ENCODE measurements at regions not wholly inside any gene's neighbourhood (a gene's known extent, or its start where the extent isn't known, plus 50 kb on each side); places are given as distances from the start of the nearest gene placed in this dataset.
"Not testable (repeated sequence)": the region's sequence is repeated elsewhere in the genome, so short reads cannot be mapped to it uniquely, and the experiment has no call there.

DNA sequence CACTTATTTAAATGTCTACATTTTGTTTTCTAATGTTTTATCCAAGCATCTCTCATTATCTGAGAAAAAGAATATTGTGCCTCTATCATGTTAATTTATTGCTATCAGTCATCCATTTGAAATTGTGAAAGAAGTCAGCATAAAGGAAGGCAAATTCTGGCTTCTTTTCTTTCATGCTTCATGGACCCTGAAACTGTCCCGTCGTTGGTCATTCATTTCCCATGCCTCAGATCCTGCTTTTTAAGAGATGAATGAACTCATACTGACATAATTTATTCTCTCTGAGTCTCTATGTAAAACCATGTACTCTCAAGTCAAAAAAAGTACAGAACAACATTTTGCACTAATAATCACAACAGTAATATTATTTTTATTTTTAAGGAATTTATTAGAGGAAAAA lies 2512.0 kb downstream of the PCDH9 start:
- no peak overlapping the region for H3K4me3 Mint-ChIP-seq
- no peak overlapping the region for H3K27ac Mint-ChIP-seq
- peaks cover 14% of the 10 kb centered on the region for H3K9me3 Mint-ChIP-seq
- H3K36me3 Mint-ChIP-seq (ENCODE audit: low read depth): peaks cover 4% of the 10 kb centered on the region
- TF ChIP-seq, protein P1, sequence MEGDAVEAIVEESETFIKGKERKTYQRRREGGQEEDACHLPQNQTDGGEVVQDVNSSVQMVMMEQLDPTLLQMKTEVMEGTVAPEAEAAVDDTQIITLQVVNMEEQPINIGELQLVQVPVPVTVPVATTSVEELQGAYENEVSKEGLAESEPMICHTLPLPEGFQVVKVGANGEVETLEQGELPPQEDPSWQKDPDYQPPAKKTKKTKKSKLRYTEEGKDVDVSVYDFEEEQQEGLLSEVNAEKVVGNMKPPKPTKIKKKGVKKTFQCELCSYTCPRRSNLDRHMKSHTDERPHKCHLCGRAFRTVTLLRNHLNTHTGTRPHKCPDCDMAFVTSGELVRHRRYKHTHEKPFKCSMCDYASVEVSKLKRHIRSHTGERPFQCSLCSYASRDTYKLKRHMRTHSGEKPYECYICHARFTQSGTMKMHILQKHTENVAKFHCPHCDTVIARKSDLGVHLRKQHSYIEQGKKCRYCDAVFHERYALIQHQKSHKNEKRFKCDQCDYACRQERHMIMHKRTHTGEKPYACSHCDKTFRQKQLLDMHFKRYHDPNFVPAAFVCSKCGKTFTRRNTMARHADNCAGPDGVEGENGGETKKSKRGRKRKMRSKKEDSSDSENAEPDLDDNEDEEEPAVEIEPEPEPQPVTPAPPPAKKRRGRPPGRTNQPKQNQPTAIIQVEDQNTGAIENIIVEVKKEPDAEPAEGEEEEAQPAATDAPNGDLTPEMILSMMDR (IDR thresholded peaks at IDR 0.05): no peak
- H3K27me3 Mint-ChIP-seq (ENCODE audit: low read depth, poor library complexity): no peaks in the 10 kb centered on the region
- peaks cover 13% of the 10 kb centered on the region for H3K4me1 Mint-ChIP-seq
- no peak for DNase-seq

DNA sequence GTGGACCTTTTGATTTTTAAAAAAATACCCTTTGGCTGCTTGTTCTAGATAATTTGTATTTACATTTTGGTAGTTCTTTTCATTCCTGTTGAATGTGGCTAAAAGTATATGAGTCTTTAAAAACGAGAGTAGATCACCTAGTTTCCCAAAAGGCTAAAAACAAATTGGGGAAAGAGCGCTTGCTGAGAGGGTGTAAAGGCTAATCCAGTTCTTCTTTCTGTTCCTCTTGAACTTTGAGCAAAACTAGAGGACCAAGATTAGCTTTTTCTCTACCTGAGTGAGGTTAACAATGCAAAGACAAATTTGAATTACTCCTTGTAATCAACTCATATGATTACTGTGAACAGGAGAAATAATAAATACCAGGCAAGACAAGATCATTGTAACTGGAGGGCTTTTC lies 2513.2 kb downstream of the PCDH9 start:
- H3K4me1 Mint-ChIP-seq: peaks cover 13% of the 10 kb centered on the region
- DNase-seq: no peak
- H3K36me3 Mint-ChIP-seq (ENCODE audit: low read depth): peaks cover 5% of the 10 kb centered on the region
- H3K4me3 Mint-ChIP-seq: no peak overlapping the region
- peaks cover 20% of the 10 kb centered on the region for H3K9me3 Mint-ChIP-seq
- H3K27ac Mint-ChIP-seq: peak overlapping the region; percentile 72
- TF ChIP-seq, protein P1 (IDR thresholded peaks at IDR 0.05): no peak
- peaks cover 3% of the 10 kb centered on the region for H3K27me3 Mint-ChIP-seq (ENCODE audit: low read depth, poor library complexity)

DNA sequence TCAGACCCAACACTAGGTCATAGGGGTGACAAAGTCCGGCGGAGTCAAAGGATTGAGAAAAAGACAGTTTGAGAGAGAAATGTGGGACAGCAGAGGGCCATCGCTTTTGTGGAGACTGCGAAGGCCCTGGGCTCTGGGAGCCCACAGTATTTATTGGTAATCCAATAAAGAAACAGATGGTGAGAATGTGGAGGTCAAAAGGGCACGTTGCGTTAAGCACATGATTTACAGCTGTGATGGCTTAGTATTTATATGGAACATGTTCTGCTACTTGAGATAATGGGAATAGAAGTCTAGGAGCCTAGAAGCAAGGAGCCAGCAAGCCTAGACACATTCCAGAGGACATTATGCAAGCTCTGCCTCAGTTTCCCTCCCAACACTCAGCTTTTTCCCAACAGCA lies 2521.1 kb downstream of the PCDH9 start:
- DNase-seq: peak; percentile 37
- H3K9me3 Mint-ChIP-seq: peaks cover 20% of the 10 kb centered on the region
- peaks cover 39% of the 10 kb centered on the region for H3K4me1 Mint-ChIP-seq
- H3K36me3 Mint-ChIP-seq (ENCODE audit: low read depth): peaks cover 8% of the 10 kb centered on the region
- peaks cover 3% of the 10 kb centered on the region for H3K27me3 Mint-ChIP-seq (ENCODE audit: low read depth, poor library complexity)
- TF ChIP-seq, protein P1 (IDR thresholded peaks at IDR 0.05): no peak
- peak overlapping the region; percentile 96 for H3K27ac Mint-ChIP-seq
- H3K4me3 Mint-ChIP-seq: peak overlapping the region; percentile 8

DNA sequence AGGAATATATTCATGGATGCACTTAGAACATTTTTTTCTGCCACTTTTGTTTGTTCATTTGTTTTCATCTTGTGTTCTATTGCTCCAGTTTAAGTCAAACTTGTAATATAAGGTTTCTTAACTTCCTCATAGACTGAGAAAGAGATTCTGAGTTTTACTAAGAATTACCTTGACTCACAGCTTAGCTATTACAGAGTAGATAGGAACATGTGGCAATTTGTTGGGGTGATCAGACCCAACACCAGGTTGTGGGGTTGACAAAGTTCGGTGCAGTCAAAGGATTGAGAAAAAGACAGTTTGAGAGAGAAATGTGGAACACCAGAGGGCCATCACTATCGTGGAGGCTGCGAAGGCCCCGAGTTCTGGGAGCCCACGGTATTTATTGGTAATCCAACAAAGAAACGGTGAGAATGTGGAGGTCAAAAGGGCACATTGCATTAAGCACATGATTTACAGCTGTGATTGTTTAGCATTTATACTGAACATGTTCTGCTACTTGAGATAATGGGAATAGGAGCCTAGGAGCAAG lies 2526.0 kb downstream of the PCDH9 start:
- H3K4me3 Mint-ChIP-seq: no peak overlapping the region
- H3K27ac Mint-ChIP-seq: peak overlapping the region; percentile 25
- no peak for DNase-seq
- H3K36me3 Mint-ChIP-seq (ENCODE audit: low read depth): peaks cover 3% of the 10 kb centered on the region
- no peaks in the 10 kb centered on the region for H3K27me3 Mint-ChIP-seq (ENCODE audit: low read depth, poor library complexity)
- peaks cover 38% of the 10 kb centered on the region for H3K4me1 Mint-ChIP-seq
- TF ChIP-seq, protein P1 (IDR thresholded peaks at IDR 0.05): no peak
- H3K9me3 Mint-ChIP-seq: peaks cover 11% of the 10 kb centered on the region

DNA sequence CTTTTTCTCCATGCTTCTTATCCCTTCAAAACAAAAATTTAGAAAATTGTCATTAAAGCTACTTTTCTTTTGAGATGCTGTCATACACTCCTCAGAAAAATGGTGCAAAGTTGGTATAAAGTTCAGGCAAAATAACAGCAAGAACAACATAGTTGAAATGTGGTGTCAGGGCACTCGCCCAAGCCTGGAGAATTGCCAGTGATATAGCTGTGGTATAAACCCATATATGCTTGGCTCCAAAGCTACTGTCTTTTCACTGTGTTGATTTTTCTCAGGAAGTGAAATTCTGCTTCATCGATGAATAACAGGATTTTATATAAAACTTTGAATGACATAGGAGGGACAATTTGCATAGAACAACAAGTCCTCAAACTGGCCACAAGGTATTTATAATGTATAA lies 2532.9 kb downstream of the PCDH9 start:
- no peaks in the 10 kb centered on the region for H3K4me1 Mint-ChIP-seq
- no peak overlapping the region for H3K27ac Mint-ChIP-seq
- no peak for DNase-seq
- no peaks in the 10 kb centered on the region for H3K36me3 Mint-ChIP-seq (ENCODE audit: low read depth)
- no peaks in the 10 kb centered on the region for H3K27me3 Mint-ChIP-seq (ENCODE audit: low read depth, poor library complexity)
- TF ChIP-seq, protein P1 (IDR thresholded peaks at IDR 0.05): no peak
- no peak overlapping the region for H3K4me3 Mint-ChIP-seq
- H3K9me3 Mint-ChIP-seq: peaks cover 2% of the 10 kb centered on the region

DNA sequence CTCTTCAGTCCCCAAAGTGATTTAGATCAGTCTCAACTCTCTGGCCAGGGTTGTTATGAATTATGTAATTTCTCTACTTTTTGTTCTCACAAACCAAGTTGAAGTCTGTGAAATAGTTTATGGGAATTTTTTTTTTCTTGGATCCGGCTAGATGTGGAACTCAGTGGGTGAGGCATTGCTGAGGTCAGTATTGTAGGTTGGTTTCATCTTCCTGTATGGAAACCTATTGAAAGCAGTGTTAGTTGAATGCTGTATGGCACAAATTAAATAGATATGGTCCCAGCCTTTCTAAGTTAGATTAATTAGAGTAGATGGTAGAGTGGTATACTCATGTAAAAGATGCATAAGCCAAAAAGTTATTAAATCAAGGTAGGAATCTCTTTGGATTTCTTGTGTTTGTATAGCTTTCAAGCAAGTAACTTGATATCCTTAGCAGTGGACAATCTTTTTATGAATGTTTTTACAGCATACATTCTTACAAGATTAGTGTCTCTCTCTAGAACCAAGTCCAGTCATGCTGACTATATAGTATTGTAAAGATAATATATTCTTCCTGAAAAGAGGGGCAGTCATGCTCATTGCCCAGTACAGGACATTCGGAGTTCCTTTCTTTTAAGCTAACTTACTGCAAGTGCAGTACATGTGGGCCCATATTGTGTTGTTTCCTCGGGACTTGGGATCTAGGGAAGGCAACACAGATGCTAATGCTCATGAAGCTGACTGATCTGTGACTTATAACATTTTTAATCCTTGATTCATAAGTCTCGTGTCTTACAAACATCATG lies 2541.1 kb downstream of the PCDH9 start:
- DNase-seq: no peak
- Mint-ChIP-seq H3K4me1 (peaks cover 10% of the 10 kb centered on the region), H3K36me3 (ENCODE audit: low read depth) (no peaks in the 10 kb centered on the region), H3K4me3 (no peak overlapping the region), H3K9me3 (peaks cover 3% of the 10 kb centered on the region), H3K27ac (no peak overlapping the region), H3K27me3 (ENCODE audit: low read depth, poor library complexity) (no peaks in the 10 kb centered on the region)
- TF ChIP-seq, protein P1 (IDR thresholded peaks at IDR 0.05): no peak

DNA sequence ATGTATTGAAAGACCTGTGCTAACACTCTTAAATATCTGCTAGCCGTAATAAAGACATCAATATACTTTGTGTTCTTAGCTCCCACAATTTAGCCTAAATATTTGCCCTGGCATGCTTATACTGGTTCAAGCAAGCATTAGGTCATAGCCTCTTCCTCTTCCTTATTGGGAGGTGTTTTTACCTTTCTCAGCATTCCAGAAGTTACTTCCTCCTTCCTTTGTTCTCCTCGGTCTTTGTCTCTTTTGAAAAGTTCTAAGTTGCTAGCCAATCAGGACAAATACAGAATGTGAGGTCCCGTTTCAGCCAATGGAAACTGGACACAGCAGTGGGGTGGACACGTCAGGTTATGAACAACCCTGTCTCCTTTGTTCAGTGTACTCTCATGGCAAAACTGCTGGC lies 2543.6 kb downstream of the PCDH9 start:
- H3K27ac Mint-ChIP-seq; DNase-seq; H3K4me3 Mint-ChIP-seq; H3K27me3 Mint-ChIP-seq (ENCODE audit: low read depth, poor library complexity); H3K36me3 Mint-ChIP-seq (ENCODE audit: low read depth); H3K9me3 Mint-ChIP-seq: not testable (repeated sequence)
- peaks cover 13% of the 10 kb centered on the region for H3K4me1 Mint-ChIP-seq
